Caco-2 (cell line): ENCODE measurements at regions not wholly inside any gene's neighbourhood (a gene's known extent, or its start where the extent isn't known, plus 50 kb on each side); places are given as distances from the start of the nearest gene placed in this dataset.

ENCODE experiments used
- BruUV-seq: library from RNA; stranded (reverse); fragments of 400-500 nt; replicated peaks from 2 replicates; lab custom pipeline; 2021; lab: Mats Ljungman, UMichigan
- CTCF ChIA-PET: fragments of 300-600 bp; sonication (Branson Sonifier 250); formaldehyde crosslinking; loops from one replicate; lab custom pipeline; 2022; ENCODE audit warnings: antibody characterized with exemption; lab: Charles Lee
- POLR2A ChIA-PET: fragments of 300-600 bp; sonication (Branson Sonifier 250); formaldehyde crosslinking; loops from one replicate; lab custom pipeline; 2022; ENCODE audit warnings: antibody characterized with exemption; lab: Charles Lee
- DNase-seq, 2 experiments: peaks; one replicate each; pipeline versions ENCODE4 v3.0.0 to v3.0.0-alpha.2; 2020 to 2022
- H3K27me3 ChIP-seq: replicated peaks from 2 replicates; pipeline ENCODE4 v1.6.0; 2011; ENCODE audit warnings: low read length; ENCODE audit not compliant: control insufficient read depth, insufficient read depth
- H3K36me3 ChIP-seq: 2 replicates; pipeline ENCODE4 v1.5.1; 2011; ENCODE audit warnings: low read length; ENCODE audit not compliant: control insufficient read depth, insufficient read depth
- H3K4me1 ChIP-seq: fragments of 250-450 bp; sonication (Bioruptor Pico); 2 replicates; pipeline ENCODE4 v1.5.1; 2020; ENCODE audit warnings: mild to moderate bottlenecking
- H3K4me3 ChIP-seq: 2 replicates; pipeline ENCODE4 v1.5.1; 2011; ENCODE audit warnings: low read depth, mild to moderate bottlenecking, control low read depth, low read length
- H3K9me3 ChIP-seq: fragments of 250-450 bp; sonication (Bioruptor Pico); 2 replicates; pipeline ENCODE4 v1.5.1; 2020; ENCODE audit warnings: mild to moderate bottlenecking, moderate library complexity
- H3K27ac Mint-ChIP-seq: one replicate; pipeline ENCODE4 v1.8.0; 2022; ENCODE audit warnings: mixed read lengths; ENCODE audit not compliant: unreplicated experiment
- H3K27me3 Mint-ChIP-seq: one replicate; pipeline ENCODE4 v1.8.0; 2022; ENCODE audit warnings: mixed read lengths; ENCODE audit not compliant: insufficient read depth, unreplicated experiment
- H3K36me3 Mint-ChIP-seq: one replicate; pipeline ENCODE4 v1.8.0; 2022; ENCODE audit warnings: mild to moderate bottlenecking, mixed read lengths; ENCODE audit not compliant: insufficient read depth, unreplicated experiment
- H3K4me1 Mint-ChIP-seq: one replicate; pipeline ENCODE4 v1.8.0; 2022; ENCODE audit warnings: low read depth, mixed read lengths; ENCODE audit not compliant: unreplicated experiment
- H3K4me3 Mint-ChIP-seq: one replicate; pipeline ENCODE4 v1.8.0; 2022; ENCODE audit warnings: mild to moderate bottlenecking, moderate library complexity, mixed read lengths; ENCODE audit not compliant: unreplicated experiment
- H3K9me3 Mint-ChIP-seq: one replicate; pipeline ENCODE4 v1.8.0; 2022; ENCODE audit warnings: mixed read lengths; ENCODE audit not compliant: unreplicated experiment
- intact Hi-C: fragments of 100-400 bp; cut with micrococcal nuclease; formaldehyde crosslinking; loops from one replicate; pipeline ENCODE4 v1.10.0; 2022; ENCODE audit not compliant: unreplicated experiment
- TF ChIP-seq, protein P1 (sequence below), 2 experiments: fragments of 200-600 bp in 1 of 2; IDR thresholded peaks; 1 replicate in 1 of 2; 2 replicates in 1 of 2; pipeline versions ENCODE4 v1.5.1 to v1.8.0; 2011 to 2022; ENCODE audit warnings: antibody characterized with exemption in 1 of 2, control low read depth in 1 of 2, inconsistent platforms in 1 of 2, low read depth in 1 of 2, low read length in 1 of 2, mild to moderate bottlenecking in 1 of 2, moderate library complexity in 1 of 2; ENCODE audit not compliant: insufficient read depth in 1 of 2, severe bottlenecking in 1 of 2, unreplicated experiment in 1 of 2

DNA sequence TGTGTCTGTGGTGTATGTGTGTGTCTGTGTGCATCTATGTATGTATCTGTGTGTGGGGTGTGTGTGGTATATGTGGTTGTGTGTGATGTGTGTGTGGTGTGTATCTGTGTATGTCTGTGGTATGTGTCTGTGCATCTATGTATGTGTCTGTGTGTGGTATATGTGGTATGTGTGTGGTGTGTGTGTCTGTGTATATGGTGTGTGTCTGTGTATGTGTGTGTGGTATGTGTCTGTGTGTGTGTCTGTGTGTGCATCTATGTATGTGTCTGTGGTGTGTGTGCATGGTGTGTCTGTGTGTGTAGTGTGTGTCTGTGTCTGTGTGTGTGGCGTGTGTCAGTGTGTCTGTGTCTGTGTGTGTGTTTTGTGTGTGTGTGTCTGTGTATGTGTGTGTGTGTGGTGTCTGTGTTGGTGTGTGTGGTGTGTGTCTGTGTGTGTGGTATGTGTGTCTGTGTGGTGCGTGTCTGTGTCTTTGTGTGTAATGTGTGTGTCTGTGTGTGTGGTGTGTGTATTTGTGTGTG is 121.9 kb upstream of the MVB12B start:
- ChIA-PET CTCF (no interaction called here), POLR2A (no interaction called here)
- Mint-ChIP-seq H3K4me1 (no peaks in the 10 kb centered on the region), H3K9me3 (no peaks in the 10 kb centered on the region), H3K27me3 (peaks cover 5% of the 10 kb centered on the region), H3K27ac (no peak overlapping the region), H3K4me3 (no peak overlapping the region), H3K36me3 (no peaks in the 10 kb centered on the region)
- BruUV-seq: no TSS peak
- intact Hi-C loops: no loop called here
- TF ChIP-seq, protein P1, sequence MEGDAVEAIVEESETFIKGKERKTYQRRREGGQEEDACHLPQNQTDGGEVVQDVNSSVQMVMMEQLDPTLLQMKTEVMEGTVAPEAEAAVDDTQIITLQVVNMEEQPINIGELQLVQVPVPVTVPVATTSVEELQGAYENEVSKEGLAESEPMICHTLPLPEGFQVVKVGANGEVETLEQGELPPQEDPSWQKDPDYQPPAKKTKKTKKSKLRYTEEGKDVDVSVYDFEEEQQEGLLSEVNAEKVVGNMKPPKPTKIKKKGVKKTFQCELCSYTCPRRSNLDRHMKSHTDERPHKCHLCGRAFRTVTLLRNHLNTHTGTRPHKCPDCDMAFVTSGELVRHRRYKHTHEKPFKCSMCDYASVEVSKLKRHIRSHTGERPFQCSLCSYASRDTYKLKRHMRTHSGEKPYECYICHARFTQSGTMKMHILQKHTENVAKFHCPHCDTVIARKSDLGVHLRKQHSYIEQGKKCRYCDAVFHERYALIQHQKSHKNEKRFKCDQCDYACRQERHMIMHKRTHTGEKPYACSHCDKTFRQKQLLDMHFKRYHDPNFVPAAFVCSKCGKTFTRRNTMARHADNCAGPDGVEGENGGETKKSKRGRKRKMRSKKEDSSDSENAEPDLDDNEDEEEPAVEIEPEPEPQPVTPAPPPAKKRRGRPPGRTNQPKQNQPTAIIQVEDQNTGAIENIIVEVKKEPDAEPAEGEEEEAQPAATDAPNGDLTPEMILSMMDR (IDR thresholded peaks at IDR 0.05; ENCODE audit: insufficient read depth in 1 of 2, low read depth in 1 of 2, low read length in 1 of 2, severe bottlenecking in 1 of 2, unreplicated experiment in 1 of 2): no peak
- no peaks in the 10 kb centered on the region for H3K36me3 ChIP-seq
- no peaks in the 10 kb centered on the region for H3K4me1 ChIP-seq
- peaks cover 15% of the 10 kb centered on the region for H3K9me3 ChIP-seq
- no peaks in the 10 kb centered on the region for H3K27me3 ChIP-seq
- H3K4me3 ChIP-seq: no peak overlapping the region
- DNase-seq: no peak

DNA sequence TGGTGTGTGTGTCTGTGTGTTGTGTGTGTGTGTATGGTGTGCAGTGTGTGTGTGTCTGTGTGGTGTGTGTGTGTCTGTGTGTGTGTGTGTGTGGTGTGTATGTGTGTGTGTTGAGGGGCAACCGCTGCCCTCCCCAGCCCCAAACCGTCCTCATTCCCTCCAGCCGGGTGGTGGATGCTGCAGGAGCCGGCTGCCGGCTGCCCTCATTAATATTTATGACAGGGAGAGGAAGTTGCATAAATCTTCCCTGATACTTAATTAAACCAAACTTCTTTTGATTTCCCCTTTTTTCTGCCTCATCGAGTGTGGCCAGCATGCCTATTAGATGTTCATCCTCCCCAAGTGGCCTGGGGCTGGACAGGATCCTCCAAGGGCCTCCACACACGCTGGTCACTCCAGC is 121.4 kb upstream of the MVB12B start:
- H3K36me3 Mint-ChIP-seq: no peaks in the 10 kb centered on the region
- TF ChIP-seq, protein P1 (IDR thresholded peaks at IDR 0.05; ENCODE audit: insufficient read depth in 1 of 2, low read depth in 1 of 2, low read length in 1 of 2, severe bottlenecking in 1 of 2, unreplicated experiment in 1 of 2): no peak
- Histone ChIP-seq H3K4me3 (no peak overlapping the region), H3K4me1 (no peaks in the 10 kb centered on the region), H3K27me3 (no peaks in the 10 kb centered on the region), H3K36me3 (no peaks in the 10 kb centered on the region), H3K9me3 (peaks cover 15% of the 10 kb centered on the region)
- no peaks in the 10 kb centered on the region for H3K9me3 Mint-ChIP-seq
- ChIA-PET CTCF (no interaction called here), POLR2A (no interaction called here)
- no TSS peak for BruUV-seq
- peaks cover 3% of the 10 kb centered on the region for H3K27me3 Mint-ChIP-seq
- no peaks in the 10 kb centered on the region for H3K4me1 Mint-ChIP-seq
- DNase-seq: no peak
- intact Hi-C loops: no loop called here
- no peak overlapping the region for H3K4me3 Mint-ChIP-seq
- no peak overlapping the region for H3K27ac Mint-ChIP-seq

DNA sequence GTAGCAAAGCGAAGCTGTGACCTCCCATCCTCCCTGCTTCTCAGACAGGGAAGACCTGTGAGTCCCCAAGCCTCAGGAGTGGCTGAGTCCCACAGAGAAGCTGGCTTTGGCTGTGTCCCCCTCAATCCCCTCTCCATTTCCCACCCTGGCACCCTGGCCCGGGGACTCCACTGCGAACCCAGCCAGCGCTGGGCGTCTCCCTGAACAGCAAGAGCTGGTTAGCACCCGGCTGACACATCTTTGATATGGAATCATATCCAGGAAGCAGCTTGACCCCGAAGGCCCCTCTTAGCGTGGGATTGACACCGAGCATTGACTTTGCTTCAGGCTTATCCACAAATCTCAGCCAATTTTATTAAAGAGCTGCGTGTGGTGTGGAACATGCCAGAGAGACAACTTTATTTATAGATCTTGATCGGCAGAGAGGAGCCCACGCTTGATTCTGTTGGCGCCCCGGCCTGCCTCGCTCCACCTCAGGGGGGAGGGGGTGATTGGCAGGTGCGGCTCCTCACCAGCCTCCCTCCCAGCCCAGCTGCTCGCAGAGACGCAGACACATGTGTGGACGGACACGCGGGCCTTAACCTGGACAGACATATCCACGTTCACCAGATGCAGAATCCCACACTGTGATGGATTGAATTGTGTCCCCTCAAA is 120.7 kb upstream of the MVB12B start:
- no peak overlapping the region for H3K27ac Mint-ChIP-seq
- intact Hi-C loops: no loop called here
- no peak for DNase-seq
- no peaks in the 10 kb centered on the region for H3K4me1 ChIP-seq
- no peak overlapping the region for H3K4me3 ChIP-seq
- no peak overlapping the region for H3K4me3 Mint-ChIP-seq
- peaks cover 3% of the 10 kb centered on the region for H3K27me3 Mint-ChIP-seq
- TF ChIP-seq, protein P1 (IDR thresholded peaks at IDR 0.05; ENCODE audit: insufficient read depth in 1 of 2, low read depth in 1 of 2, low read length in 1 of 2, severe bottlenecking in 1 of 2, unreplicated experiment in 1 of 2): no peak
- H3K36me3 ChIP-seq: no peaks in the 10 kb centered on the region
- no peaks in the 10 kb centered on the region for H3K27me3 ChIP-seq
- POLR2A ChIA-PET: no interaction called here
- H3K9me3 Mint-ChIP-seq: no peaks in the 10 kb centered on the region
- CTCF ChIA-PET: interaction anchor here (0.6 kb wide), 1 partner anchor 264 kb away, joined by 3 read pairs; no protein-coding TSS in a partner anchor
- H3K9me3 ChIP-seq: peaks cover 9% of the 10 kb centered on the region
- no peaks in the 10 kb centered on the region for H3K4me1 Mint-ChIP-seq
- no TSS peak for BruUV-seq
- H3K36me3 Mint-ChIP-seq: no peaks in the 10 kb centered on the region
